Nephron progenitor cell (in vitro differentiated cells): ENCODE measurements at regions not wholly inside any gene's neighbourhood (a gene's known extent, or its start where the extent isn't known, plus 50 kb on each side); places are given as distances from the start of the nearest gene placed in this dataset.

Source experiments
- DNase-seq: peaks from one replicate; pipeline ENCODE4 v3.0.0; 2021
- H3K27ac Mint-ChIP-seq: 2 replicates; pipeline ENCODE4 v1.8.0; 2021; ENCODE audit warnings: mild to moderate bottlenecking, moderate library complexity, mixed read lengths
- H3K27me3 Mint-ChIP-seq: 2 replicates; pipeline ENCODE4 v1.8.0; 2021; ENCODE audit warnings: mild to moderate bottlenecking, low read depth, mixed read lengths; ENCODE audit not compliant: poor library complexity
- H3K36me3 Mint-ChIP-seq: 2 replicates; pipeline ENCODE4 v1.8.0; 2021; ENCODE audit warnings: low read depth, mixed read lengths
- H3K4me1 Mint-ChIP-seq: 2 replicates; pipeline ENCODE4 v1.8.0; 2021; ENCODE audit warnings: mixed read lengths
- H3K4me3 Mint-ChIP-seq: 2 replicates; pipeline ENCODE4 v1.8.0; 2021; ENCODE audit warnings: mild to moderate bottlenecking, moderate library complexity, mixed read lengths
- H3K9me3 Mint-ChIP-seq: 2 replicates; pipeline ENCODE4 v1.8.0; 2021; ENCODE audit warnings: mild to moderate bottlenecking, moderate library complexity, mixed read lengths
- TF ChIP-seq, protein P1 (sequence below): fragments of 200-600 bp; sonication (generic); IDR thresholded peaks from 2 replicates; pipeline ENCODE4 v1.5.0; 2021; ENCODE audit warnings: antibody characterized with exemption

DNA sequence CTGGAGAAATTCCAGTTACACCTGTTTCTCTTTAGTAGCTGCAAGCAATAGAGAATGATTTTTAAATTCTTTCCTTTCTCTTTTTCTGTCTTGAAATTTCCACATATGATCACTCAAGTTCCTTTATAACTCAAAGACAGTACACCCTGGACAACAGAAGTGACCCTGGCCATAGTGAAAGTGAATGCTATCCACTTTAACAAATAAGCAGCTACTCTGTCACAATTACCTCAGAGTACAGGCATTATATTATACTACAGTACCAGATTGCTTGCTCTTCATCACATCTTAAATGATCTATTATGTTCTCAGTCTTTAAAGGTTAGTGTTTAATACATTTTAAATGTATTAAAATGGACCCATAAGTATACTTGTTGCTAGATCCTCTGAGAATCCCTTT lies 136.2 kb downstream of the KLF12 start:
- TF ChIP-seq, protein P1, sequence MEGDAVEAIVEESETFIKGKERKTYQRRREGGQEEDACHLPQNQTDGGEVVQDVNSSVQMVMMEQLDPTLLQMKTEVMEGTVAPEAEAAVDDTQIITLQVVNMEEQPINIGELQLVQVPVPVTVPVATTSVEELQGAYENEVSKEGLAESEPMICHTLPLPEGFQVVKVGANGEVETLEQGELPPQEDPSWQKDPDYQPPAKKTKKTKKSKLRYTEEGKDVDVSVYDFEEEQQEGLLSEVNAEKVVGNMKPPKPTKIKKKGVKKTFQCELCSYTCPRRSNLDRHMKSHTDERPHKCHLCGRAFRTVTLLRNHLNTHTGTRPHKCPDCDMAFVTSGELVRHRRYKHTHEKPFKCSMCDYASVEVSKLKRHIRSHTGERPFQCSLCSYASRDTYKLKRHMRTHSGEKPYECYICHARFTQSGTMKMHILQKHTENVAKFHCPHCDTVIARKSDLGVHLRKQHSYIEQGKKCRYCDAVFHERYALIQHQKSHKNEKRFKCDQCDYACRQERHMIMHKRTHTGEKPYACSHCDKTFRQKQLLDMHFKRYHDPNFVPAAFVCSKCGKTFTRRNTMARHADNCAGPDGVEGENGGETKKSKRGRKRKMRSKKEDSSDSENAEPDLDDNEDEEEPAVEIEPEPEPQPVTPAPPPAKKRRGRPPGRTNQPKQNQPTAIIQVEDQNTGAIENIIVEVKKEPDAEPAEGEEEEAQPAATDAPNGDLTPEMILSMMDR: no peak
- no peaks in the 10 kb centered on the region for H3K4me1 Mint-ChIP-seq
- no peak overlapping the region for H3K4me3 Mint-ChIP-seq
- no peak overlapping the region for H3K27ac Mint-ChIP-seq
- no peak for DNase-seq
- no peaks in the 10 kb centered on the region for H3K27me3 Mint-ChIP-seq
- no peaks in the 10 kb centered on the region for H3K9me3 Mint-ChIP-seq
- peaks cover 5% of the 10 kb centered on the region for H3K36me3 Mint-ChIP-seq

DNA sequence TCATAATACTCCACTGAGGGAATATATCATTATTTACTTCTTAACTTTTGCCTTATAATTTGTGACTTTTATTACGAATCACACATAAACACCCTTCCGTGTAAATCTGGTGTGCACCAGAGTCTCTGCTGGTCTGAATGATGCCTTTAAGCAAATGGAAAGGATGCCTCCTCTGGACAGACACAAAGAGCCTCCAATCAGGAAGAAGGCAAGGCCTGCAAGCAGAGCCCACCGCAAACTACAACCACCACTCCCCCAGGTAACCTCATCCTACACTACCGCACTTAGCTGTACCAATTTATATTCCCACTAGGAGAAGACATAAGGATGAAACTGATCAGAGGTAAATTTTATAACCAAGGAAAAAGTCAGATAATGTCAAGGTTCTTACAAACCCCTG lies 137.6 kb downstream of the KLF12 start:
- Mint-ChIP-seq H3K36me3 (peaks cover 5% of the 10 kb centered on the region), H3K27me3 (no peaks in the 10 kb centered on the region), H3K4me1 (peaks cover 4% of the 10 kb centered on the region), H3K27ac (no peak overlapping the region), H3K9me3 (no peaks in the 10 kb centered on the region), H3K4me3 (no peak overlapping the region)
- TF ChIP-seq, protein P1: no peak
- DNase-seq: no peak

DNA sequence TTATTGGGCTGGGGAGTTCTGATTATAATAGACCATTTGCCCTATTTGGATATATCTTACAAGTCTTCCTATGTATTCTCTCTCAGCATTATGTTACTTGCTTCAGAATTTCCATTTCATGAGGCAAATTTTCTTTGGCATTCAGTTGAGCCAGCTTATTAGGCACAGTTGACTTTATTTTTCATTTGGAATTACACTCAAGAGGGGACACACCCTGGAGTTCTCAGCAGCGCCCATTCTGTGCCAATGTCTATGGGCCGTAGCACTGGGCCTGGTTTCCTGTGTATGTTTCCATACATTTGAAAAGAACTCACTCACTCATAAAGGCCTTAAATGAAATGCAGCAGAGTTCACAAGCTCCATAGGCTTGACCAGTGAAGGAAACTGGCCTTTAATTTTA lies 138.5 kb downstream of the KLF12 start:
- peaks cover 5% of the 10 kb centered on the region for H3K36me3 Mint-ChIP-seq
- no peak for DNase-seq
- H3K27ac Mint-ChIP-seq: no peak overlapping the region
- no peak overlapping the region for H3K4me3 Mint-ChIP-seq
- H3K9me3 Mint-ChIP-seq: no peaks in the 10 kb centered on the region
- TF ChIP-seq, protein P1: no peak
- no peaks in the 10 kb centered on the region for H3K27me3 Mint-ChIP-seq
- H3K4me1 Mint-ChIP-seq: peaks cover 4% of the 10 kb centered on the region

DNA sequence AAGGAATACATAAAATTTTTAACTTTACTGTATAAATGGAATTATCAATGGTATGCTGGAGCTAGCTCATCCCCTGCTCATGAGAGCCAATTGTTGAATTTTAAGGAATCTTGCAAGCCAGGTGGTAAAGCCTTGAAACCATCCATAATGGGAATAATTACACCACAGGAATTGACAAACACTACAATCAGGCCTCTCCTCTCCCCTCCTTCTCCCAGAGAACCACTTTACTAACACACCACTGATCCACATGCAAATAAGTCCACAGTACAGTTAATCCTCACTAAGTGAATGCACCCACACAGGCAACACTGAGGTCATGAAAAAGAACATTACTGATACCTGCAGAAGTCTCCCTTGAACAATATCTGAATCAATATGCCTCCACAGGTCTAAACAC lies 140.5 kb downstream of the KLF12 start:
- H3K4me3 Mint-ChIP-seq: no peak overlapping the region
- peaks cover 5% of the 10 kb centered on the region for H3K36me3 Mint-ChIP-seq
- peaks cover 16% of the 10 kb centered on the region for H3K4me1 Mint-ChIP-seq
- H3K27ac Mint-ChIP-seq: no peak overlapping the region
- no peak for DNase-seq
- H3K27me3 Mint-ChIP-seq: no peaks in the 10 kb centered on the region
- H3K9me3 Mint-ChIP-seq: no peaks in the 10 kb centered on the region
- TF ChIP-seq, protein P1: no peak

GRCh38 chr13:73991884-73992283 lies 142.3 kb downstream of the KLF12 start:
- Mint-ChIP-seq H3K27ac (no peak overlapping the region), H3K27me3 (no peaks in the 10 kb centered on the region), H3K36me3 (peaks cover 5% of the 10 kb centered on the region)

GRCh38 chr13:73991384-73991783 lies 142.8 kb downstream of the KLF12 start:
- TF ChIP-seq, protein P1: no peak
- H3K27me3 Mint-ChIP-seq: no peaks in the 10 kb centered on the region
- H3K36me3 Mint-ChIP-seq: peaks cover 8% of the 10 kb centered on the region
- no peak for DNase-seq
- no peaks in the 10 kb centered on the region for H3K9me3 Mint-ChIP-seq
- peaks cover 24% of the 10 kb centered on the region for H3K4me1 Mint-ChIP-seq
- no peak overlapping the region for H3K4me3 Mint-ChIP-seq
- H3K27ac Mint-ChIP-seq: no peak overlapping the region

More at GRCh38 chr13:73991884-73992283, 142.3 kb downstream of the KLF12 start:
- DNase-seq: no peak
- TF ChIP-seq, protein P1: no peak
- Mint-ChIP-seq H3K4me1 (peaks cover 24% of the 10 kb centered on the region), H3K4me3 (no peak overlapping the region), H3K9me3 (no peaks in the 10 kb centered on the region)
